K562 (cell line): ENCODE measurements at regions not wholly inside any gene's neighbourhood (a gene's known extent, or its start where the extent isn't known, plus 50 kb on each side); places are given as distances from the start of the nearest gene placed in this dataset.

Experiments used
- ATAC-seq: fragments of 200-7000 bp; cut with Tn5 transposase; 3 replicates; pipeline ENCODE4 v1.9.1; 2020; ENCODE audit warnings: moderate library complexity
- BruUV-seq: library from RNA; stranded (reverse); fragments of 400-500 nt; replicated peaks from 2 replicates; lab custom pipeline; 2021; lab: Mats Ljungman, UMichigan
- CTCF ChIA-PET: fragments of 300-600 bp; formaldehyde crosslinking; extraction: SDS; loops from one replicate; lab custom pipeline; 2021; ENCODE audit warnings: low intra/inter-chr PET ratio; lab: Yijun Ruan, JAX
- POLR2A ChIA-PET: fragments of 300-600, 350-650 bp; sonication (Branson Sonifier 250); formaldehyde crosslinking; extraction: SDS; loops from one replicate; lab custom pipeline; 2021; ENCODE audit warnings: antibody characterized with exemption, inconsistent platforms; lab: Yijun Ruan, JAX
- DNase-seq, 4 experiments: peaks; one replicate each; pipeline versions ENCODE4 v3.0.0 to v3.0.0-alpha.2; 2011 to 2018; ENCODE audit warnings: low spot score in 3 of 4, mixed read lengths in 3 of 4; ENCODE audit errors: extremely low read depth in 1 of 4
- FAIRE-seq: peaks from 2 replicates; lab custom pipeline; 2011; peaks lifted over from hg19 to GRCh38; lab: Jason Lieb, UNC
- H2AFZ ChIP-seq: 2 replicates; pipeline ENCODE4 v1.6.0; 2011; ENCODE audit warnings: low read depth, low read length, control low read depth, inconsistent platforms
- H3K27ac ChIP-seq: fragments of 200-600 bp; 3 replicates; pipeline ENCODE4 v1.8.0; 2011; ENCODE audit warnings: low read depth, mild to moderate bottlenecking, control low read depth, inconsistent platforms, low read length, moderate library complexity, mixed read lengths; ENCODE audit errors: extremely low read depth
- H3K27me3 ChIP-seq, 2 experiments: fragments of 300-600 bp in 1 of 2; 2 replicates in 1 of 2; 3 replicates in 1 of 2; pipeline versions ENCODE4 v1.6.0 to v1.8.0; 2011; ENCODE audit warnings: inconsistent platforms in 2 of 2, low read length in 2 of 2, mild to moderate bottlenecking in 1 of 2, mixed read lengths in 1 of 2, moderate library complexity in 1 of 2; ENCODE audit not compliant: control insufficient read depth in 2 of 2, insufficient read depth in 2 of 2
- H3K36me3 ChIP-seq: fragments of 300-600 bp; 3 replicates; pipeline ENCODE4 v1.8.0; 2011; ENCODE audit warnings: mild to moderate bottlenecking, low read length, inconsistent platforms; ENCODE audit not compliant: control insufficient read depth, insufficient read depth
- H3K4me1 ChIP-seq, 2 experiments: fragments of 200-600 bp in 1 of 2; replicated peaks in 1 of 2; 2 replicates in 1 of 2; 3 replicates in 1 of 2; pipeline versions ENCODE4 v1.5.1 to v1.8.0; 2011; ENCODE audit warnings: inconsistent platforms in 2 of 2, low read length in 2 of 2, mild to moderate bottlenecking in 1 of 2, mixed read lengths in 1 of 2, moderate library complexity in 1 of 2; ENCODE audit not compliant: control insufficient read depth in 2 of 2, insufficient read depth in 2 of 2
- H3K4me2 ChIP-seq: 2 replicates; pipeline ENCODE4 v1.6.1; 2011; ENCODE audit warnings: low read length, control low read depth, inconsistent platforms, mixed read lengths; ENCODE audit not compliant: insufficient read depth
- H3K4me3 ChIP-seq: fragments of 200-600 bp; sonication (generic), shearing (Covaris generic); 2 replicates; pipeline ENCODE4 v1.5.1; 2016; ENCODE audit warnings: control low read depth, inconsistent platforms
- H3K79me2 ChIP-seq: fragments of 200-600 bp; 3 replicates; pipeline ENCODE4 v1.8.0; 2011; ENCODE audit warnings: low read length, inconsistent platforms; ENCODE audit not compliant: control insufficient read depth, insufficient read depth
- H3K9ac ChIP-seq, 2 experiments: 2 replicates each; pipeline versions ENCODE4 v1.6.0 to v1.6.1; 2011; ENCODE audit warnings: low read depth in 2 of 2, low read length in 2 of 2, control low read depth in 1 of 2, inconsistent platforms in 1 of 2, mild to moderate bottlenecking in 1 of 2, mixed read lengths in 1 of 2; ENCODE audit not compliant: insufficient read depth in 1 of 2
- H3K9me1 ChIP-seq: one replicate; pipeline ENCODE4 v1.6.0; 2011; ENCODE audit warnings: inconsistent platforms, mild to moderate bottlenecking, low read length, moderate library complexity; ENCODE audit not compliant: control insufficient read depth, insufficient read depth
- H3K9me3 ChIP-seq: replicated peaks from 2 replicates; pipeline ENCODE4 v1.5.1; 2011; ENCODE audit warnings: low read depth, low read length, inconsistent platforms; ENCODE audit not compliant: control insufficient read depth, insufficient read depth
- H4K20me1 ChIP-seq: replicated peaks from 2 replicates; pipeline ENCODE4 v1.6.1; 2011; ENCODE audit warnings: low read length, inconsistent platforms, mixed read lengths; ENCODE audit not compliant: control insufficient read depth, insufficient read depth
- ILK ChIP-seq: fragments of 450-650 bp; IDR thresholded peaks from 2 replicates; pipeline ENCODE4 v1.6.1; 2016; ENCODE audit warnings: missing genetic modification characterization, low read depth, mild to moderate bottlenecking, missing compliant biosample characterization, moderate library complexity, borderline replicate concordance
- IRF2 ChIP-seq: sonication (generic); formaldehyde crosslinking; IDR thresholded peaks from 2 replicates; pipeline ENCODE4 v1.8.1; 2022; ENCODE audit warnings: mild to moderate bottlenecking, missing genetic modification reagents
- LARP7 ChIP-seq: fragments of 450-650 bp; IDR thresholded peaks from 2 replicates; pipeline ENCODE4 v1.6.1; 2016
- RBM39 ChIP-seq: fragments of 200-400 bp; formaldehyde crosslinking; optimal IDR thresholded peaks from 2 replicates; pipeline ENCODE3; 2018; ENCODE audit warnings: low read depth, low read length
- SIN3A ChIP-seq, 2 experiments: fragments of 150-350 bp in 1 of 2; IDR thresholded peaks; 2 replicates each; pipeline ENCODE4 v1.6.1; 2011 to 2016; ENCODE audit warnings: borderline replicate concordance in 2 of 2, low read depth in 2 of 2, low read length in 2 of 2, mild to moderate bottlenecking in 2 of 2, moderate library complexity in 2 of 2; ENCODE audit not compliant: control insufficient read depth in 1 of 2
- SRSF3 ChIP-seq: fragments of 200-400 bp; formaldehyde crosslinking; IDR thresholded peaks from 2 replicates; pipeline ENCODE4 v1.6.1; 2016; ENCODE audit warnings: mild to moderate bottlenecking, low read length, moderate library complexity; ENCODE audit not compliant: insufficient read depth
- STAG1 ChIP-seq: sonication (generic); formaldehyde crosslinking; IDR thresholded peaks from 2 replicates; pipeline ENCODE4 v1.5.0; 2020; ENCODE audit warnings: missing genetic modification reagents, borderline replicate concordance
- WGBS: fragments of 100-300 bp; shearing (Covaris generic); methylation state at CpG from one replicate; pipeline ENCODE4 v1.1.6; 2016; ENCODE audit warnings: low coverage, mixed read lengths; ENCODE audit not compliant: insufficient coverage; ENCODE audit errors: missing lambda C conversion rate; 5-methylcytosine and 5-hydroxymethylcytosine counted together
- in situ Hi-C: fragments of 300-500 bp; cut with MboI; formaldehyde crosslinking; loops from 4 replicates; pipeline ENCODE4 v1.15.0; 2018; ENCODE audit warnings: inconsistent platforms, mixed read lengths
- intact Hi-C: fragments of 100-400 bp; cut with micrococcal nuclease; formaldehyde crosslinking; loops from 2 replicates; pipeline ENCODE4 v1.14.2; 2022
- TF ChIP-seq, protein P1 (sequence below): fragments of 450-650 bp; IDR thresholded peaks from 2 replicates; pipeline ENCODE4 v1.6.1; 2017; ENCODE audit warnings: mild to moderate bottlenecking, moderate library complexity

DNA sequence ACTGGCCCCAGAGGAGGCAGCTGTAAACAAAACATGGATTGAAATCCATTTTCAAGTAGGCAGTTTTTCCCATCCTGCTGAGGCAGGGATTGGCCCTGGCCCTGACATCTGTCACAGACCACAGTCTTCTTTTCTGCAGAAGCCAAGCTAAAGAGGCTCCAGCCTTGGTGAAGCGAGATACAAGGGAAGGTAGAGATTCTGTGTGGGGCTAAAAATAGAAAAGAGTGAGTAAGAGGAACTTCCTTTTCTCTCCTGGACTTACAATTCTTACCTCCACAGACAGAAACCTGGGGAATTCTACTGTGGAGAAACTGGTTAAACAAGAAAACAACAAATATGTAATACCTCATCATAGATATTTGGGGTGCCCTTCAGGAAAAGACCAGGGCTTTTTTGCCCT, 624.8 kb upstream of the FZD8 start:
- TF ChIP-seq RBM39, result no peak
- TF ChIP-seq IRF2, result no peak
- no peak for TF ChIP-seq ILK
- TF ChIP-seq SIN3A (IDR thresholded peaks at IDR 0.05; ENCODE audit: borderline replicate concordance in 2 of 2, control insufficient read depth in 1 of 2, low read depth in 2 of 2, low read length in 2 of 2), result no peak
- TF ChIP-seq, protein P1, sequence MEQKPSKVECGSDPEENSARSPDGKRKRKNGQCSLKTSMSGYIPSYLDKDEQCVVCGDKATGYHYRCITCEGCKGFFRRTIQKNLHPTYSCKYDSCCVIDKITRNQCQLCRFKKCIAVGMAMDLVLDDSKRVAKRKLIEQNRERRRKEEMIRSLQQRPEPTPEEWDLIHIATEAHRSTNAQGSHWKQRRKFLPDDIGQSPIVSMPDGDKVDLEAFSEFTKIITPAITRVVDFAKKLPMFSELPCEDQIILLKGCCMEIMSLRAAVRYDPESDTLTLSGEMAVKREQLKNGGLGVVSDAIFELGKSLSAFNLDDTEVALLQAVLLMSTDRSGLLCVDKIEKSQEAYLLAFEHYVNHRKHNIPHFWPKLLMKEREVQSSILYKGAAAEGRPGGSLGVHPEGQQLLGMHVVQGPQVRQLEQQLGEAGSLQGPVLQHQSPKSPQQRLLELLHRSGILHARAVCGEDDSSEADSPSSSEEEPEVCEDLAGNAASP, result no peak
- TF ChIP-seq LARP7, result no peak
- no peak for TF ChIP-seq SRSF3
- TF ChIP-seq STAG1, result no peak
- TF ChIP-seq, all 486 proteins: peak for 0
- ATAC-seq (no peak), FAIRE-seq (no peak), DNase-seq (no peak)
- Histone ChIP-seq H3K27me3 (no peaks in the 10 kb centered on the region), H2AFZ (no peak overlapping the region), H3K4me3 (no peak overlapping the region), H3K27ac (no peak overlapping the region), H3K4me1 (no peaks in the 10 kb centered on the region), H3K4me2 (no peak overlapping the region), H3K79me2 (no peaks in the 10 kb centered on the region), H3K36me3 (no peaks in the 10 kb centered on the region), H4K20me1 (no peaks in the 10 kb centered on the region), H3K9me1 (no peaks in the 10 kb centered on the region), H3K9ac (no peak overlapping the region), H3K9me3 (no peaks in the 10 kb centered on the region)
- intact Hi-C loops, result no loop called here
- in situ Hi-C loops, result no loop called here
- WGBS, result 0% methylated on average over 1 of the region's 1 CpG
- ChIA-PET POLR2A (no interaction called here), CTCF (no interaction called here)
- no TSS peak for BruUV-seq
